ENCODE measurements at regions not wholly inside any gene's neighbourhood (a gene's known extent, or its start where the extent isn't known, plus 50 kb on each side); places are given as distances from the start of the nearest gene placed in this dataset.

DNA sequence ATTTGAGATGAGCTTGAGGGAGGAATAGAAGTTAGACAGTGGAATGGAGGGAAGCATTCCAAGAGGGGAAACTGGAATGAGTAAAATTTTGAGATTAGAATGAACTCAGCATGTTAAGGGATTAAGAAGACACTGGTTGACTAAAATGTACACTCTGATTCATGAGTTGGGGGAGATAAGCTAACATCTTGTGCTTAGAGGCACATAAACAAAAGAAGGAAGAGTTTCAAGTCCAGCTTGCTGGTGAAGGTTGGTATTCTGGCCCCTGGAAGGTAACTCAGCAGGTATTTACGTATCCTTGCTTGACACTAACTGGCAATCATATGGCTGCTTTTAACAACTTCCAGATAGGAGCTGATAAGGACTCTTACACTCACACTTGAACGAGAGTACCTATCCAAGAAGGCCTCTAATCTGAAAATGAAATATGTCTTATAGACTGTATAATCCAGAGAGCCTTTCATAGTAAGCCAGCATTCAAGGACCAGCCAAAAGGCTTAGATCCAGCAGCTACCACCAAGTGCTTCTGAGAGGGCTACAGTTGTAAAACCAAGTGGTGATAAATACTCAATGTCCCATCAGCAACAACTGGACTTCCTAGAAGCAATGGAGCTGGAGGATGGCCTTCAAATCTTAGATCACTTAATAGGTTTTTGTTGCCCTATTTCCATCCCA, 149.7 kb upstream of the SERP2 start:
- DNase-seq, result peak; percentile 35

DNA sequence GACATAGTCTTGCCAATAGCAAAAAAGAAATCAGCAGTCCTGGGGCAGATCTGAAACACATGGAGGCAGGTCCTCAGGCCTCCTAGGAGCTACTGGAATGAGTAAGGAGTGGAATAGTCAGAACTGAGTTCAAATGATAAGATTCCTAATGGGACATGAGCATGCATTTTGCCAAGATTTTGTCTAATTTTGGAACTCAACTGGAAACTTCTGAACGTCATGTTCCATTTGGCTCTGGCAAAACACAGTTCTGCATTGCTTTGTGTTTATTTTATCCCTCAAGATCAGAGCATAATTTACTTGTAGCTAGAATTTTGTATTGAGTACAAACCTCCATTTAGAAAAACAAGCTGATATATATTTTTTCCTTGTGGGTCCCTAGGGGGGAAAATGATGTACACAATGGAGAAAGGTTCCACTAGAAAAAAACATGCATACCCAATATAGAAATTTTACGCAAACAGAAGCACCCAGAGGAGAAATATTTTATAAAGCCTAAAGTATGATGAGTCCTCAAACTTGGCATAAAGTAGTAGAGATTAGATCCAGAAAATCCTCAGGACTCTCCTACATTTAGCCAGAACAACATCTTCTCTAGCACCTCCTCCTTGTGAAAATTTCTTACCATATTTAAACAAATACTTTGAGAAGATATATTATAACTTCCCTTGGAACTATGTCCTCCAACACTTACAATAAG, 149.0 kb upstream of the SERP2 start:
- DNase-seq, result no peak

DNA sequence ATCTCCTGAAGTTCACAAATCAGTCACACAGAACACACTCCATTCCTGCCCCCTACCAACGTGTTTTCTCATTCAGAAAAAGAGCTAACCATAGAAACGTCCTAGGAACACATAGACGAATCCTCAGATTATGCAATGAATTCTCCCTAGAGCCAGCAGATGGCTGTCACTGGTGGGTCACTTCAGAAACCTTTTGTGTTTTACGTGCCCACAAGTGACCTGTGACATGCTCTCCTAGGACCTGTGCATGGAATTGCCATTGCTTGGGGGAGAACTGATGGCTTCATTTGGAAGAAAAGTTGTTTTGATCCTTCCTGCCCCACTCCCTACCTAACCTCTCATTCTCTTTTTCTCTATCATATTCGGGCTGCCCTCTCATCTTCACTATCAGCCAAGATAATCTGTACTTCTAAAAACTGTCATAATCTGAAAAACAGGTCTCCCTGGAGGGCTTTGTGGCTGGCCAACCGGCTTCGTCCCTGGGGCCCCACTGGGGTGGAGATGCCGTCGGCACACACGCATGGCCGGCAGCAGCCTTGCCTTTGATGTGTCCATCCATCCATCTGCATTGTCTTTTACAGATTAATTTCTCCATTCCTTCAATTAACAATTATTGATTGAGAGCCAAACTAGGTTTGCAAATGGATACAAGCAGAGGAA, 144.1 kb upstream of the SERP2 start:
- no peak for DNase-seq

- no peak for DNase-seq
These were observed 143.6 kb upstream of the SERP2 start for GRCh38 chr13:44230071-44230470.

DNA sequence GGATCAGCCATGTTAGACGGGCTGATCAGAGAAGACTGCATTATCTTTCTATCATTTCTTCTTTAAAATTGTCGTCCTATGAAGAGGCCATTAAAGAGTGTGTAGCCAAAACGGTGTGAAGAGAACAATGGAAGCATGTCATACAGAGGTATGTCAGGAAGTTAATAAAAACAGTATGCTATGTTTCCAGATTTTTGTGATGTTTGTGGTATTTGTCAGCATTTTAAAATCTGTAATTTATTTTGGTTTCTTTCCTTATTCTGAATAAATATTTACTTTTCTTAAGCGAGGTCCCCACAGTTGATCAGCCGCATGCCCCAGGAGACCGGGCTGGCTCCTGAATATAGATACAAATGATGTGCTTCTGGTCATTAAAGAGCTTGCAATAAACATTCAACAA, 142.9 kb upstream of the SERP2 start:
- DNase-seq, result peak; percentile 57

- DNase-seq, result peak; percentile 81
These were observed 141.7 kb upstream of the SERP2 start for GRCh38 chr13:44231786-44232516.

DNA sequence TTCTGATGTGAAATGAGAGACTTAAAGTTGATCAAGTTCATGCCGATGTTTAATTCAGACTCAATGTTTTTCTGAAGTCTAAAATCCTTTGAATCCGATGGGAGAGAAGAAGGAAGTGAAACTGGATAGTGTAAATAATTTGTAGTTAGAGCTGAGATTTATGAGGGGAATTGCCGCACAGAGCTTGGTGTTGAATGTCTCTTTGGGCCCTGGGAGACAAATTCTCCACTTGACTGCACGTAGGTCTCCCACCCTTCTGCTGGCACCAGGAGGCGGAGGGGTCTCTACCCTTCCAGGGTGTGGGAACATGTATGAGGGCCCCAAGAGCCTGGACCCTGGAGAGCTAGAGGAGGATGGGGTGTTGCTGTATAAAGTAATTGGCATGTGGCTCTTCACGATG, 140.8 kb upstream of the SERP2 start:
- DNase-seq, result no peak

GRCh38 chr13:44234566-44234965, 139.1 kb upstream of the SERP2 start:
- DNase-seq, result no peak

- no peak for DNase-seq
These were observed 137.3 kb upstream of the SERP2 start for GRCh38 chr13:44236370-44236769.

DNA sequence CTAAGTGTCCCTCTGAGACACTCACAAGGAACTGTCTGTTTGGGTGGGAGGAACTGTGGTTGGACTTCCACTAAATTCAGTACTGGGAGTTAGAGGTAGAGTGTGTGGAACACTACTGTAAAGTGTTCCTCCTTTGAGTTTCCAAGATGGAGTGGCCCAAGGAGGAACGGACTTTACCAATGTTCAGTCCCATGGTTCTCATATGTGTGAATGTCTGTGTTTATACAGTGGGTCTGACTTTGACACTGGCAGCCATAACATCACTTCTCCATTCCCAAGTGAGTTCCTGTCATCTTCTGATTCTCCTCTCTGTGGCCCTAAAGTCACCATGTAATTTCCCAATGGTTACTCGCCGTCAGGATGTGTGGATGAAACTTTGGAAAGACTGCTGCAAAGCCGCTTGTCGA, 136.8 kb upstream of the SERP2 start:
- no peak for DNase-seq

GRCh38 chr13:44237276-44237767, 136.3 kb upstream of the SERP2 start:
- peak; percentile 91 for DNase-seq

DNA sequence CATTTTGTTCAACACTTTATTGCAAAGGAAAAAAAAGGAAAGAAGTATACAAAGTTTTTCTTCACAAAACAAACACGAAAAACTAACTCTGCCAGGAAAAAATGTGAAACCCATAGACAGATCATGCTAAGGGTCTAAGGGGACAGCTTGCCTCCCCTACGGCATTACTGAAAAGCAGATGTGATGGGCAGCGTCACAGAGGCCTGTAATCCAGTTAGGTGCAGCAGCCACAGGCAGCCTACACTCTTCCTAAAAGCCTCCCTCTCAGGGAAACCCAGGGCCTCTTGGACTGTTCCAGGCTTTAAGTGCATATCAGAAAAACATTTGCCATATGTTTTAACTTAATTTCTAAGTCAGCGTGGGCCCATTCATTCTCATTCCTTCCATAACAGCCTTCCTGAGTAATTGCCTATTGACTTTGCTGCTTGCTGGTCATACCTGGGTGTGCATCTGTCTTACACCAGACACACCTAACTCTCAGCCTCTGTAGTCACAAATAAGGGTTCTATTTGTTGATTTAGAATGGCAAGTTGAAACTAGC, 135.7 kb upstream of the SERP2 start:
- peak; percentile 68 for DNase-seq

DNA sequence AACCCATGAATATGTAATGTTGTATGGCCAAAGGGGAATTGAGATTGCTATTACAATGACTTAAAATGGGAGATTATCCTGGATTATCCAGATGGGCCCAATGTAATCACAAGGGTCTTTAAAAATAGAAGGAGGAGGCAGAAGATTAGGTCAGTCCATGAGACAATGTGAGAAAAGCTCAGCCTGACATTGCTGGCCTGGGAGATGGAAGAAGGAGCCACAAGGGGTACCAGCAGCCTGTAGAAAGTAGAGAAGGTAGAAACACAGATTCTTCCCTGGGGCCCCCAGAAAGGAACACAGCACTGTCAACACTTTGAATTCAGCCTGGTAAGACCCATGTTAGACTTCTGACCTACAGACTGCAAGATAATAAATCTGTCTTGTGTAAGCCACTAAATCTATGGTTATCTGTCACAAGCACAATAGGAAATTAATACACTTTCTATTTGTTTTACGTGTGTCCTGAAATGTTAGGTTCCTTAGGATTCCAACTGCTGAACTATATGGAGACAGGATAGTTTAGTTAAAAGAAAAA, 132.9 kb upstream of the SERP2 start:
- DNase-seq, result no peak

GRCh38 chr13:44241638-44242037, 132.0 kb upstream of the SERP2 start:
- no peak for DNase-seq

DNA sequence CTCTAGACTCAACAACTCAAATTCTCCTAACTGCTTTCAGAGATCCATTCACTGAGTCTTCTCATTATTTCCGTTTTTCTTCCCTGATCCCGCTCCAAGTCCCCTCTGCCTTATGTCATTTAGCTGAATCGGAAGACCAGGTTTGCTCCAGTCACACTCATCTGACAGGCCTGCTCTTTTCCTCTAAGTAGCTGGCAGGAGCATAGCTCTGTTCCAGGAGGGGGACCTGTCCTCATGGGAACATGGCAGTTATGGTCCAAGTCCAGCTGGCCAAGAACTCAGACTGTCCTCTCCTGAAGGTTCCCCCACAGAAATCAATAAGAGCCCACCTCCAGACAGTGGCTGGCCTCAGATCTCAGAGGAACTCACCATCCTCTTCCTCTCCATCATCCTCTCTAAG, 130.9 kb upstream of the SERP2 start:
- no peak for DNase-seq

GRCh38 chr13:44243198-44243857, 130.3 kb upstream of the SERP2 start:
- DNase-seq, result peak; percentile 79

DNA sequence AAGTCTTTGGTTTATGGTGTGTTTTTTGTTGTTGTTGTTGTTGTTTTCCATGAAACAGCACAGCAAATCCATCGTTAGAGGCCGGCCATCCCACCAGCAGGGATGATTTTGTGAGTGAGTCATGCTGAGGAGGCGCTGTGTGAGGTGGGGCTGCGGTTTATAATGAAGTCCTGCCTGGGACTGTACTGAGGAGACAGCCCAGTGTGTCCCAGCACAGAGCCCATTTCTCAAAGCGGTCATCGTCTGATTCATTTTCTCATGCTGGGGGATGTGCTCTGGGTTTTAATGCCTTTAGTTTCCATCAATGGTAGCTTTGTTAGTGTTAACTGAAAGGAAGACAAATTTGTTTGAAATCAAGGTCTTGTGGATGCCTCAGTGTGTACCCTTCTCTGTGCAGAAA, 129.3 kb upstream of the SERP2 start:
- DNase-seq, result peak; percentile 78

GRCh38 chr13:44249431-44249836, 124.2 kb upstream of the SERP2 start:
- DNase-seq, result peak; percentile 74

DNA sequence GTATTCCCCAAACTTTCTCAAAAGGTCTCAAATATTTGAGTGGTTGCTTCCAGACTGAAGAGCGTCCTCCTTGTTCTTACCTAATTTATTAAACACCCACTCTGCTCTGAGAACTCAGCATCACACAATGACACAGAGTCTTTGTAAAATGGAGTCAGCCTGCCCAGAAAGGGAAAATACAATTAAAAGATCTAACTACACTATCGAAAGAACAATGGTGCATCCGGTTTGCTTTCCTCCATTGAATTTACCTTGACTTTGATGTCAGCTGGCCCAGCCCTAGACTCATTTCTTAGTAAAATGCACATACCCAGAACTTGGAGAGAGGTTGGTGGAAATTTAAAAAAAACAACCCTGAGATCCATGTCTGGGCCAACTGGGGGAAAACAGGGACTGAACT, 120.7 kb upstream of the SERP2 start:
- DNase-seq, result no peak

DNA sequence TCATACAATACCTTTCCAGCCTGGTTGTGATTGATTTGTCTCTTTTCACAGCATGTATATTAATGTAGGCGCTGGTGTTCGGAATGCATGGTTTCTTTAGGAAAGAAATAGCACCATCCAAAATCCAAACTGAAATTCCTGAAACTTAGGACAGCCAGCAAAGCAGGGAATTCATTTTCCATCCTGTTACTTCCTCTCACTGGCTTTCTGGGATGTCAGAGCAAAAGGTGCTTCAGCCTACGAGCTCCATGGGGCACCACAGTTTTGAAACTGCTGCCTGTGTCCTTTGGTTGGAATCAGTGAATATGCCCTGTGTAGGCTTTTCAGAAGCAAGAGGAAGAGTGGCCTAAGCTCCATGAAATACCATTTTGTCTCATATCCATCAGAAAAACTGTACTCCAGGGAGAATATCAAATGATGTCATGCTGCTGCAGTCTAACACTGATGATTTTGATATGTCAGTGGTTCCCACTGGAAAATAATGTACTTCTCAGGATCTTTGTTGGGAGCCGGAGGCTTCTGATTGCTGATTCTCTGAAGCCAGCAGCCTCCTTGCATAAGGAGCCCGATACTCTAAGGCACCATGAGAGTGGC, 117.8 kb upstream of the SERP2 start:
- DNase-seq, result no peak

DNA sequence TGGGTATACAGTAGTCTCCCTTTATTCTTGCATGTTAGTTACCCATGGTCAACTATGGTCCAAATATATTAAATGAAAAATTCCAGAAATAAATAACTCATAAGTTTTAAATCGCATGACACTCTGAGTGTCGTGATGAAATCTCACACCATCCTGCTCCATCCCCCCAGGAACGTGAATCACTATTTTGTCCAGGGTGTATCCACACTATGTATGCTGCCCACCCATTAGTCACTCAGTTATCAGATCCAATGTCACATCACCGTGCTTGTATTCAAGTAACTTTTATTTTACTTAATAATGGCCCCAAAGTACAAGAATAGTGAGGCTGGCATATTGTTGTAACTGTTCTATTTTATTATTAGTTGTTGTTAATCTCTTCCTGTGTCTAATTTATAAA, 115.8 kb upstream of the SERP2 start:
- no peak for DNase-seq

All from fibroblast of skin of scalp (primary cell).